ENCODE measurements at regions not wholly inside any gene's neighbourhood (a gene's known extent, or its start where the extent isn't known, plus 50 kb on each side); places are given as distances from the start of the nearest gene placed in this dataset.

- H2AFZ ChIP-seq (ENCODE audit: low read depth): no peak overlapping the region
- no peak overlapping the region for H3K9ac ChIP-seq
- H3K4me1 ChIP-seq (ENCODE audit: low read depth, poor library complexity, severe bottlenecking): no peaks in the 10 kb centered on the region
- no peaks in the 10 kb centered on the region for H4K20me1 ChIP-seq (ENCODE audit: insufficient read depth)
- no peak overlapping the region for H3K4me3 ChIP-seq (IDR thresholded peaks at IDR 0.05; ENCODE audit: insufficient read depth, low read depth, low read length)
- H3K36me3 ChIP-seq (ENCODE audit: insufficient read depth): no peaks in the 10 kb centered on the region
- no peak overlapping the region for H3K4me2 ChIP-seq
- H3K79me2 ChIP-seq (ENCODE audit: insufficient read depth, low read depth): no peaks in the 10 kb centered on the region
- H3K27ac ChIP-seq: no peak overlapping the region
- TF ChIP-seq, protein P1, sequence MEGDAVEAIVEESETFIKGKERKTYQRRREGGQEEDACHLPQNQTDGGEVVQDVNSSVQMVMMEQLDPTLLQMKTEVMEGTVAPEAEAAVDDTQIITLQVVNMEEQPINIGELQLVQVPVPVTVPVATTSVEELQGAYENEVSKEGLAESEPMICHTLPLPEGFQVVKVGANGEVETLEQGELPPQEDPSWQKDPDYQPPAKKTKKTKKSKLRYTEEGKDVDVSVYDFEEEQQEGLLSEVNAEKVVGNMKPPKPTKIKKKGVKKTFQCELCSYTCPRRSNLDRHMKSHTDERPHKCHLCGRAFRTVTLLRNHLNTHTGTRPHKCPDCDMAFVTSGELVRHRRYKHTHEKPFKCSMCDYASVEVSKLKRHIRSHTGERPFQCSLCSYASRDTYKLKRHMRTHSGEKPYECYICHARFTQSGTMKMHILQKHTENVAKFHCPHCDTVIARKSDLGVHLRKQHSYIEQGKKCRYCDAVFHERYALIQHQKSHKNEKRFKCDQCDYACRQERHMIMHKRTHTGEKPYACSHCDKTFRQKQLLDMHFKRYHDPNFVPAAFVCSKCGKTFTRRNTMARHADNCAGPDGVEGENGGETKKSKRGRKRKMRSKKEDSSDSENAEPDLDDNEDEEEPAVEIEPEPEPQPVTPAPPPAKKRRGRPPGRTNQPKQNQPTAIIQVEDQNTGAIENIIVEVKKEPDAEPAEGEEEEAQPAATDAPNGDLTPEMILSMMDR (conservative IDR thresholded peaks at IDR 0.05; ENCODE audit: low read depth, low read length): no peak
- peaks cover 15% of the 10 kb centered on the region; the same call in 1 of the 2 replicates for H3K27me3 ChIP-seq (ENCODE audit: insufficient read depth, low read depth)
These were observed 251.0 kb downstream of the PTPRU start for GRCh38 chr1:29487291-29487690.

- H3K4me1 ChIP-seq (ENCODE audit: low read depth, poor library complexity, severe bottlenecking): no peaks in the 10 kb centered on the region
- TF ChIP-seq, protein P1 (conservative IDR thresholded peaks at IDR 0.05; ENCODE audit: low read depth, low read length): no peak
- no peaks in the 10 kb centered on the region for H3K79me2 ChIP-seq (ENCODE audit: insufficient read depth, low read depth)
- peaks cover 18% of the 10 kb centered on the region; the same call in 1 of the 2 replicates for H3K27me3 ChIP-seq (ENCODE audit: insufficient read depth, low read depth)
- no peak overlapping the region for H2AFZ ChIP-seq (ENCODE audit: low read depth)
- no peak overlapping the region for H3K4me3 ChIP-seq (IDR thresholded peaks at IDR 0.05; ENCODE audit: insufficient read depth, low read depth, low read length)
- no peaks in the 10 kb centered on the region for H4K20me1 ChIP-seq (ENCODE audit: insufficient read depth)
- H3K36me3 ChIP-seq (ENCODE audit: insufficient read depth): no peaks in the 10 kb centered on the region
- H3K9ac ChIP-seq: no peak overlapping the region
- H3K4me2 ChIP-seq: no peak overlapping the region
- no peak overlapping the region for H3K27ac ChIP-seq
These were observed 249.0 kb downstream of the PTPRU start for GRCh38 chr1:29485096-29485925.

- Histone ChIP-seq H3K79me2 (ENCODE audit: insufficient read depth, low read depth) (no peaks in the 10 kb centered on the region), H3K9ac (no peak overlapping the region), H2AFZ (ENCODE audit: low read depth) (no peak overlapping the region), H3K27ac (no peak overlapping the region), H3K36me3 (ENCODE audit: insufficient read depth) (no peaks in the 10 kb centered on the region), H3K4me2 (no peak overlapping the region), H4K20me1 (ENCODE audit: insufficient read depth) (no peaks in the 10 kb centered on the region), H3K27me3 (ENCODE audit: insufficient read depth, low read depth) (peaks cover 21% of the 10 kb centered on the region; the same call in 1 of the 2 replicates), H3K4me3 (IDR thresholded peaks at IDR 0.05; ENCODE audit: insufficient read depth, low read depth, low read length) (no peak overlapping the region), H3K4me1 (ENCODE audit: low read depth, poor library complexity, severe bottlenecking) (no peaks in the 10 kb centered on the region)
- TF ChIP-seq, protein P1 (conservative IDR thresholded peaks at IDR 0.05; ENCODE audit: low read depth, low read length): no peak
These were observed 246.7 kb downstream of the PTPRU start for GRCh38 chr1:29482991-29483390.

GRCh38 chr1:29482064-29482463 is 245.7 kb downstream of the PTPRU start:
- Histone ChIP-seq H3K27ac (no peak overlapping the region), H4K20me1 (ENCODE audit: insufficient read depth) (no peaks in the 10 kb centered on the region), H2AFZ (ENCODE audit: low read depth) (no peak overlapping the region), H3K79me2 (ENCODE audit: insufficient read depth, low read depth) (no peaks in the 10 kb centered on the region), H3K9ac (no peak overlapping the region), H3K36me3 (ENCODE audit: insufficient read depth) (no peaks in the 10 kb centered on the region), H3K27me3 (ENCODE audit: insufficient read depth, low read depth) (peaks cover 14% of the 10 kb centered on the region; the same call in 1 of the 2 replicates), H3K4me1 (ENCODE audit: low read depth, poor library complexity, severe bottlenecking) (no peaks in the 10 kb centered on the region), H3K4me2 (no peak overlapping the region), H3K4me3 (IDR thresholded peaks at IDR 0.05; ENCODE audit: insufficient read depth, low read depth, low read length) (no peak overlapping the region)
- TF ChIP-seq, protein P1 (conservative IDR thresholded peaks at IDR 0.05; ENCODE audit: low read depth, low read length): no peak

Data from KMS-11 (cell line).